ENCODE measurements at regions not wholly inside any gene's neighbourhood (a gene's known extent, or its start where the extent isn't known, plus 50 kb on each side); places are given as distances from the start of the nearest gene placed in this dataset.
"Not testable (repeated sequence)": the region's sequence is repeated elsewhere in the genome, so short reads cannot be mapped to it uniquely, and the experiment has no call there.

DNA sequence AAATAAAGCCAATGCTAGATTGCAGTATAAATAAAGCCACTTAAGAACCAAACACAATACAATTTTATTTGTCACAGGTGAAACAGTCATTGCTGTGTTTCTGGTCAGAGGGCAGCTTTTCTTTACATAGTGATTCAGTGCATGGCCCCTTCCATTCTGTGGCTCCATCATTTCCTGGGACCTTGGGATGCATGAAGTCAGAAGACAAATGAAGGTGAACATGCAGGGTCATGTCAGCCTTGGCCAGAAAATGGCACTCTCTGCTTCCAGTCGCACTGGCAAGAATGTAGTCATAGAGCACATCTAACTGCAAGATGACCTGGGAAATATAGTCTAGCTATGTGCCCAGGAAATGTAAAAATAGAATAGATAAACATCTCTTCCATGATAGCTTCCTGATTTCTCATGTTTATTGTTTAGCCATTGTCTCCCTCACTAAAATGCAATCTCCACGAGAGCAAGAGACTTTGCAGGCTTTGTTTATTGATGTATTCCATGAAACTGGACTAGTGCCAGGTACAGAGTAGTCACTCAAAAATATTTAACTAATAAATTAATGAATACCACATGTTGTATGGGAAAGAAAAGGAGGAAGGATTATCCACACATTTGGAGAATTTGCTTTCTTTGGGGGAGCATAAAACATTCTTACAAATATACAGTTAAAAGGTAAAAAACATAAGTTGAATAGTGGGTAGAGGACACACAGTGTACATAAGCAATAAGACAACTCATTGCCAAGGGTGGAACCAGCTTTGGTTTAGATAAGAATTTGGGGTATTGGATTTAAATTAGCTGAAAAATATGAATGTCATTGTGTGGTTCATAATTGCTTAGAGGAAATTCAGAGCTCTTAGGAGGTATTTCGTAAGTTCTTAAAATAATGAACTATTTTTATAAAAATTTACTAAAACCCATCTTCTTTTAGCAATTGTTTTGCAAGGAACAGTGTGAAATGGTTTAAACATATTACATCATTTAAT lies 343.8 kb downstream of the PID1 start:
- no peaks in the 10 kb centered on the region for H3K4me1 Mint-ChIP-seq (ENCODE audit: unreplicated experiment)
- no peak overlapping the region for H3K4me3 Mint-ChIP-seq (ENCODE audit: unreplicated experiment)
- no peak for DNase-seq (ENCODE audit: extremely low spot score, unreplicated experiment)
- H3K27me3 Mint-ChIP-seq (ENCODE audit: unreplicated experiment), result no peaks in the 10 kb centered on the region
- H3K9me3 Mint-ChIP-seq (ENCODE audit: unreplicated experiment), result peaks cover 45% of the 10 kb centered on the region
- TF ChIP-seq, protein P1, sequence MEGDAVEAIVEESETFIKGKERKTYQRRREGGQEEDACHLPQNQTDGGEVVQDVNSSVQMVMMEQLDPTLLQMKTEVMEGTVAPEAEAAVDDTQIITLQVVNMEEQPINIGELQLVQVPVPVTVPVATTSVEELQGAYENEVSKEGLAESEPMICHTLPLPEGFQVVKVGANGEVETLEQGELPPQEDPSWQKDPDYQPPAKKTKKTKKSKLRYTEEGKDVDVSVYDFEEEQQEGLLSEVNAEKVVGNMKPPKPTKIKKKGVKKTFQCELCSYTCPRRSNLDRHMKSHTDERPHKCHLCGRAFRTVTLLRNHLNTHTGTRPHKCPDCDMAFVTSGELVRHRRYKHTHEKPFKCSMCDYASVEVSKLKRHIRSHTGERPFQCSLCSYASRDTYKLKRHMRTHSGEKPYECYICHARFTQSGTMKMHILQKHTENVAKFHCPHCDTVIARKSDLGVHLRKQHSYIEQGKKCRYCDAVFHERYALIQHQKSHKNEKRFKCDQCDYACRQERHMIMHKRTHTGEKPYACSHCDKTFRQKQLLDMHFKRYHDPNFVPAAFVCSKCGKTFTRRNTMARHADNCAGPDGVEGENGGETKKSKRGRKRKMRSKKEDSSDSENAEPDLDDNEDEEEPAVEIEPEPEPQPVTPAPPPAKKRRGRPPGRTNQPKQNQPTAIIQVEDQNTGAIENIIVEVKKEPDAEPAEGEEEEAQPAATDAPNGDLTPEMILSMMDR (IDR thresholded peaks at IDR 0.05), result no peak
- no peak overlapping the region for H3K27ac Mint-ChIP-seq (ENCODE audit: unreplicated experiment)
- no peaks in the 10 kb centered on the region for H3K36me3 Mint-ChIP-seq (ENCODE audit: unreplicated experiment)

DNA sequence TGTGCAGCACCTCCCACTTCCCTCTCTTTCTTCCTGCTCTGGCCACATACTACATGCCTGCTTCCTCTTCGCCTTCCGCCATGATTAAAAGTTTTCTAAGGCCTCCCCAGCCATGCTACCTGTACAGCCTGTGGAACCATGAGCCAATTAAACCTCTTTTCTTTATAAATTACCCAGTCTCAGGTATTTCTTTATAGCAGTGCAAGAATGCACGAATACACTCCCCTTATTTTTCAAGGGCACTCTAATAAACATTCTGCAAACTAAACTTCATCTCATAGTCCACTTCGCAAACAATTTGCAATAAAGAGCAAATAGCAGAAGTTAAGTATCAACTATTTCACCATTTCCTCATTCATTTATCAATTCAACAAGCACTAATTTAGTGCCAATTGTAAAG lies 351.3 kb downstream of the PID1 start:
- H3K27ac Mint-ChIP-seq (ENCODE audit: unreplicated experiment), result no peak overlapping the region
- DNase-seq (ENCODE audit: extremely low spot score, unreplicated experiment), result no peak

DNA sequence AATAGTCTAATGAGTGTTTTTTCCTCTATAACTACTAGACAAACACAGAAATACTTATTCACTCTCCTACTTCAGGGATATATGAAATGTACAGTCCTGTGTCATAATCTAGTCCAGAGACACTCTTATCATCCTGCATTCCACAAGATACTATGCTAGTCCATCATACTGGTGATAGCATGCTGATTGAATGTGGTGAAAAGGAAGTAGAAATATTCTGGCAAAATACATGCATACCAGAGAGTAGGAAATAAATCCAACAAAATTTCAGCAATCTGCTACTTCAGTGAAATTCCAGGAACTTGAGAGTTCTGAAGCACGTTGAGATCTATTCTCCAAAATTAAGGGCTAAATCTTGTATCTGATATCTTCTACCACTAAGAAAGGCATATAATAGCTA lies 353.9 kb downstream of the PID1 start:
- Mint-ChIP-seq H3K4me1 (ENCODE audit: unreplicated experiment) (no peaks in the 10 kb centered on the region), H3K27ac (ENCODE audit: unreplicated experiment) (no peak overlapping the region)

More for the DNA sequence above, 351.3 kb downstream of the PID1 start:
- Mint-ChIP-seq H3K4me3 (ENCODE audit: unreplicated experiment) (no peak overlapping the region), H3K36me3 (ENCODE audit: unreplicated experiment) (no peaks in the 10 kb centered on the region), H3K9me3 (ENCODE audit: unreplicated experiment) (peaks cover 14% of the 10 kb centered on the region), H3K4me1 (ENCODE audit: unreplicated experiment) (no peaks in the 10 kb centered on the region), H3K27me3 (ENCODE audit: unreplicated experiment) (no peaks in the 10 kb centered on the region)
- TF ChIP-seq, protein P1 (IDR thresholded peaks at IDR 0.05), result no peak

DNA sequence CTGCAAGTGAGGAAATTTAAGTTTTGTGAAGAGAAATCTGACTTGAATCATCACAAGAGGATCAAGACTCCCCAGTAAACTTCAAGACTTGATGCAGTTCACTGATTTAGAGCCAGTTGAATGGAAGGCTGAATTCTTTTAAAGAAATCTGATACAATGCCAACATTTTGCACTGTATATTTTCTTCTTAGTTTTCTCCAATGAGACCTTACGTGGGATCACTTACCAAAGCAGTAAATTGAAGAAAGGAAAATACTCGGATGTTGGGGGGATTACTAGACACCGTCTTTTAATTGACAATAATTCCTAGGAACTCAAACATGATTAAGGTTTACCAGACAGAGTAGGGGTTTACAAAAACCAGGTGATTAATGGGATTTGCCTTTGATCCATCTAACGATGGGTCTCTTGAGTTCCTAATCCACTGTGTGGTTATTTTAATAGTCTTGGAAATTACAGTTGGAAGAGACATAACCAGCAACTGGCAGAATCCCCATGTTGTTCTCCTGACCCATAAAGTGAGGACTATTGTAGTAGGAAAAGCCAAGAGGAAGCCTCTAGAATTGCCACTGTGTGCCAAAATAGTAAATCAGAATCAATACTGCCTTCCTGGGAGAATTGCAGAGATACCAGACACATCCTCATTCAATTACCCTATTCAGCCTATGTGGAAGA lies 354.5 kb downstream of the PID1 start:
- no peak for DNase-seq (ENCODE audit: extremely low spot score, unreplicated experiment)
- Mint-ChIP-seq H3K27ac (ENCODE audit: unreplicated experiment) (no peak overlapping the region), H3K4me1 (ENCODE audit: unreplicated experiment) (no peaks in the 10 kb centered on the region), H3K27me3 (ENCODE audit: unreplicated experiment) (no peaks in the 10 kb centered on the region), H3K4me3 (ENCODE audit: unreplicated experiment) (no peak overlapping the region), H3K36me3 (ENCODE audit: unreplicated experiment) (no peaks in the 10 kb centered on the region), H3K9me3 (ENCODE audit: unreplicated experiment) (peaks cover 7% of the 10 kb centered on the region)
- TF ChIP-seq, protein P1 (IDR thresholded peaks at IDR 0.05), result no peak

More for the DNA sequence above, 353.9 kb downstream of the PID1 start:
- peaks cover 7% of the 10 kb centered on the region for H3K9me3 Mint-ChIP-seq (ENCODE audit: unreplicated experiment)
- H3K4me3 Mint-ChIP-seq (ENCODE audit: unreplicated experiment), result no peak overlapping the region
- no peak for DNase-seq (ENCODE audit: extremely low spot score, unreplicated experiment)
- TF ChIP-seq, protein P1 (IDR thresholded peaks at IDR 0.05), result no peak
- H3K36me3 Mint-ChIP-seq (ENCODE audit: unreplicated experiment), result no peaks in the 10 kb centered on the region
- no peaks in the 10 kb centered on the region for H3K27me3 Mint-ChIP-seq (ENCODE audit: unreplicated experiment)

DNA sequence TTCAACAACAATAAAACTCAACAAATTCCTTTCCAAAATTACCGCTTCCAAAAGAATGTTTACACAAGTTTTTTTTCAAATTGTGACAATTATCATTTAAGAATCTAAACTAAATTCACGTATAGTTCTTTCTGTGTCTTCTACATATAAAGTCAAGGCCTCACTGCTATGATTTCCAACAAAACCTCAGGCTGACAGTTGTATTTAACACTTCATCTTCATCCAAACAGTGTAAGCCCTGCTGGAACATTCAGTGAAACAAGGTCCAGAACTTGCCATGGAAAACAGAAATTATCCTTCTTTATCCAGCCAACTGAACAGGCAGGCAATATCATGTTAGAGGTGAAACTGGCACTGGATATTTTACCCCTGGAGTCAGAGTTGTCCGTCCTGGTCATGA lies 357.9 kb downstream of the PID1 start:
- TF ChIP-seq, protein P1 (IDR thresholded peaks at IDR 0.05), result no peak
- Mint-ChIP-seq H3K27ac (ENCODE audit: unreplicated experiment) (no peak overlapping the region), H3K27me3 (ENCODE audit: unreplicated experiment) (no peaks in the 10 kb centered on the region), H3K9me3 (ENCODE audit: unreplicated experiment) (peaks cover 9% of the 10 kb centered on the region), H3K4me3 (ENCODE audit: unreplicated experiment) (no peak overlapping the region), H3K4me1 (ENCODE audit: unreplicated experiment) (no peaks in the 10 kb centered on the region), H3K36me3 (ENCODE audit: unreplicated experiment) (no peaks in the 10 kb centered on the region)
- no peak for DNase-seq (ENCODE audit: extremely low spot score, unreplicated experiment)

DNA sequence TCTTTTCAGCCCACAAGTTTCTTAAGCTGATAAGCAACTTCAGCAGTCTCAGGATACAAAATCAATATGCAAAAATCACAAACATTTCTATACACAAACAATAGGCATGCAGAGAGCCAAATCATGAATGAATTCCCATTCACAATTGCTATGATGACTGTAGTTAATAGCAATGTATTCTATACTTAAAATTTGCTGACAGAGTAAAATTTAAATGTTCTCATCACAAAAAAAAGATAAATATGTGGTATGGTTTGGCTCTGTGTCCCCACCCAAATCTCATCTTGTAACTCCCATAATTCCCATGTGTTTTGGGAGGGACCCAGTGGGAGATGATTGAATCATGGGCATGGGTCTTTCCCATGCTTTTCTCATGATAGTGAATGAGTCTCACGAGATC lies 360.2 kb downstream of the PID1 start:
- not testable (repeated sequence) for DNase-seq (ENCODE audit: extremely low spot score, unreplicated experiment); H3K36me3 Mint-ChIP-seq (ENCODE audit: unreplicated experiment); H3K4me3 Mint-ChIP-seq (ENCODE audit: unreplicated experiment)

More for the DNA sequence above, 360.2 kb downstream of the PID1 start:
- H3K27me3 Mint-ChIP-seq (ENCODE audit: unreplicated experiment); H3K27ac Mint-ChIP-seq (ENCODE audit: unreplicated experiment); H3K4me1 Mint-ChIP-seq (ENCODE audit: unreplicated experiment); H3K9me3 Mint-ChIP-seq (ENCODE audit: unreplicated experiment): not testable (repeated sequence)

Measured in osteocyte (in vitro differentiated cells).